NCI-H345 treated with DMSO at 0.1 percent for 48 hours (cell line): ENCODE measurements at regions not wholly inside any gene's neighbourhood (a gene's known extent, or its start where the extent isn't known, plus 50 kb on each side); places are given as distances from the start of the nearest gene placed in this dataset.

ENCODE experiments used
- DNase-seq: peaks from one replicate; lab custom pipeline; 2025; ENCODE audit not compliant: unreplicated experiment; lab: John Stamatoyannopoulos, UW

- DNase-seq, result no peak
These were observed 419.3 kb upstream of the NBEA start for GRCh38 chr13:34522808-34523207.

- DNase-seq, result no peak
These were observed 418.7 kb upstream of the NBEA start for GRCh38 chr13:34523406-34523805.

GRCh38 chr13:34533941-34534340 is 408.1 kb upstream of the NBEA start:
- no peak for DNase-seq

- no peak for DNase-seq
These were observed 399.7 kb upstream of the NBEA start for GRCh38 chr13:34542321-34542720.

GRCh38 chr13:34543836-34544235 is 398.2 kb upstream of the NBEA start:
- no peak for DNase-seq

GRCh38 chr13:34545461-34545860 is 396.6 kb upstream of the NBEA start:
- DNase-seq, result no peak

- no peak for DNase-seq
These were observed 395.5 kb upstream of the NBEA start for GRCh38 chr13:34546344-34547250.

- DNase-seq, result no peak
These were observed 394.1 kb upstream of the NBEA start for GRCh38 chr13:34547929-34548328.

- no peak for DNase-seq
These were observed 388.7 kb upstream of the NBEA start for GRCh38 chr13:34553376-34553775.

- DNase-seq, result no peak
These were observed 386.1 kb upstream of the NBEA start for GRCh38 chr13:34555988-34556387.

GRCh38 chr13:34561033-34561432 is 381.0 kb upstream of the NBEA start:
- no peak for DNase-seq

GRCh38 chr13:34567597-34567996 is 374.5 kb upstream of the NBEA start:
- DNase-seq, result no peak

GRCh38 chr13:34570698-34571353 is 371.2 kb upstream of the NBEA start:
- no peak for DNase-seq

- no peak for DNase-seq
These were observed 370.4 kb upstream of the NBEA start for GRCh38 chr13:34571716-34572115.

GRCh38 chr13:34577051-34577450 is 365.0 kb upstream of the NBEA start:
- no peak for DNase-seq

- no peak for DNase-seq
These were observed 363.6 kb upstream of the NBEA start for GRCh38 chr13:34578471-34578870.

- no peak for DNase-seq
These were observed 363.2 kb upstream of the NBEA start for GRCh38 chr13:34578917-34579316.

GRCh38 chr13:34583181-34583580 is 358.9 kb upstream of the NBEA start:
- no peak for DNase-seq

GRCh38 chr13:34587576-34587975 is 354.5 kb upstream of the NBEA start:
- DNase-seq, result no peak

GRCh38 chr13:34588362-34588761 is 353.7 kb upstream of the NBEA start:
- no peak for DNase-seq

GRCh38 chr13:34589581-34589980 is 352.5 kb upstream of the NBEA start:
- DNase-seq, result no peak

- no peak for DNase-seq
These were observed 350.9 kb upstream of the NBEA start for GRCh38 chr13:34591129-34591528.
